D721Med (cell line): ENCODE measurements at regions not wholly inside any gene's neighbourhood (a gene's known extent, or its start where the extent isn't known, plus 50 kb on each side); places are given as distances from the start of the nearest gene placed in this dataset.
"Not testable (repeated sequence)": the region's sequence is repeated elsewhere in the genome, so short reads cannot be mapped to it uniquely, and the experiment has no call there.

ENCODE experiments used
- DNase-seq: peaks from one replicate; pipeline ENCODE4 v3.0.0; 2011; ENCODE audit warnings: low spot score; ENCODE audit not compliant: insufficient read length
- FAIRE-seq: peaks from 2 replicates; lab custom pipeline; 2011; peaks lifted over from hg19 to GRCh38; lab: Jason Lieb, UNC
- CTCF ChIP-seq: IDR thresholded peaks from 2 replicates; pipeline ENCODE4 v1.5.1; 2012; ENCODE audit warnings: mild to moderate bottlenecking, control low read depth; ENCODE audit not compliant: insufficient read depth; ENCODE audit errors: missing control alignments

GRCh38 chr3:82474711-82475110 lies 713.3 kb upstream of the GBE1 start:
- TF ChIP-seq CTCF: no peak
- FAIRE-seq (no peak), DNase-seq (no peak)

- DNase-seq (no peak), FAIRE-seq (no peak)
- TF ChIP-seq CTCF: no peak
These were observed 712.6 kb upstream of the GBE1 start for GRCh38 chr3:82473864-82474541.

GRCh38 chr3:82467051-82467450 lies 705.6 kb upstream of the GBE1 start:
- FAIRE-seq: no peak
- TF ChIP-seq CTCF: no peak

GRCh38 chr3:82462977-82463376 lies 701.5 kb upstream of the GBE1 start:
- TF ChIP-seq CTCF: no peak
- DNase-seq (no peak), FAIRE-seq (no peak)

More at GRCh38 chr3:82467051-82467450, 705.6 kb upstream of the GBE1 start:
- DNase-seq: no peak

GRCh38 chr3:82461049-82461889 lies 699.8 kb upstream of the GBE1 start:
- no peak for TF ChIP-seq CTCF
- no peak for FAIRE-seq

GRCh38 chr3:82448320-82448719 lies 686.9 kb upstream of the GBE1 start:
- DNase-seq: no peak
- TF ChIP-seq CTCF: no peak
- no peak for FAIRE-seq

More at GRCh38 chr3:82461049-82461889, 699.8 kb upstream of the GBE1 start:
- DNase-seq: no peak

- not testable (repeated sequence) for DNase-seq, FAIRE-seq
These were observed 667.4 kb upstream of the GBE1 start for GRCh38 chr3:82428821-82429220.
